ENCODE measurements at regions not wholly inside any gene's neighbourhood (a gene's known extent, or its start where the extent isn't known, plus 50 kb on each side); places are given as distances from the start of the nearest gene placed in this dataset.

DNA sequence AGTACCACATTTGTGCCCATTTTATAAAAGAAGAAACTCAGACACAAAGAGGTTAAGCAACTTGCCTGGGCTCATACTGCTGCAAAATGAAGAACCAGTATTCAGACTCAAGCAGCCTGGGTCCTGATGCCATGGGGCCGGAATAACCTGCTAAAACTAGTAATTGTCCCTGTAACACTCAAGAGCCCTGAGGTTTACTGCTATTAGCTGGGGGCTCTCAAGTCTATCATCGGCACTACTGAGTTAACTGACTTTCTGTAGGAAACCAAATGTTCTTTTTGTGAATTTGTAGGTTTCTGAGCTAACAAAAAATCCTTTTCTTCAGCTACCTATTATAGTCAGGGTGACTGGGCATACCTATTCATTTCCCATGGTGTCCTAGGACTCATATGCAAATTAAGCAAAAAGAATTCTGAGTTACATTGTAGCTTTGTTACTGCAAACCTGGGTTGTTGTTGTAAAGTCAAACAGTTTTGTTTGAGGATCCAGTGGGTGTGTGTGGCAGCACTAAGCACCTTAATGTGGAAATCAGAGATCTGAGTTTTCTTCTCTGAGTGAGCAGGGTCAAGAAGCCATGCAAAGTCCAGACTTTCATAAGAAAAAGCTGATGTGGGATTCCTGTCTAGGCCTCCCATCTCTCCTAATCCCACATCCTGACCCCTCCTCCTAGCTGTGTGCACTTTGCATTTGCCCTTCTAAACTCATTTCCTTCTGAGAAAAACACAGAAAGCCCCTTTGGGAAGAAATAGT lies 72.4 kb upstream of the TNP1 start:
- TF ChIP-seq MXI1 (IDR thresholded peaks at IDR 0.05; ENCODE audit: low read depth, low read length) (no peak), POLR2AphosphoS5 (IDR thresholded peaks at IDR 0.05; ENCODE audit: low read depth, low read length) (no peak), RAD21 (IDR thresholded peaks at IDR 0.05; ENCODE audit: low read length) (no peak), FOXM1 (IDR thresholded peaks at IDR 0.05; ENCODE audit: low read depth) (no peak), EP300 (IDR thresholded peaks at IDR 0.05; ENCODE audit: borderline replicate concordance in 1 of 2, low read depth in 1 of 2, low read length in 1 of 2) (no peak)
- TF ChIP-seq, protein P1, sequence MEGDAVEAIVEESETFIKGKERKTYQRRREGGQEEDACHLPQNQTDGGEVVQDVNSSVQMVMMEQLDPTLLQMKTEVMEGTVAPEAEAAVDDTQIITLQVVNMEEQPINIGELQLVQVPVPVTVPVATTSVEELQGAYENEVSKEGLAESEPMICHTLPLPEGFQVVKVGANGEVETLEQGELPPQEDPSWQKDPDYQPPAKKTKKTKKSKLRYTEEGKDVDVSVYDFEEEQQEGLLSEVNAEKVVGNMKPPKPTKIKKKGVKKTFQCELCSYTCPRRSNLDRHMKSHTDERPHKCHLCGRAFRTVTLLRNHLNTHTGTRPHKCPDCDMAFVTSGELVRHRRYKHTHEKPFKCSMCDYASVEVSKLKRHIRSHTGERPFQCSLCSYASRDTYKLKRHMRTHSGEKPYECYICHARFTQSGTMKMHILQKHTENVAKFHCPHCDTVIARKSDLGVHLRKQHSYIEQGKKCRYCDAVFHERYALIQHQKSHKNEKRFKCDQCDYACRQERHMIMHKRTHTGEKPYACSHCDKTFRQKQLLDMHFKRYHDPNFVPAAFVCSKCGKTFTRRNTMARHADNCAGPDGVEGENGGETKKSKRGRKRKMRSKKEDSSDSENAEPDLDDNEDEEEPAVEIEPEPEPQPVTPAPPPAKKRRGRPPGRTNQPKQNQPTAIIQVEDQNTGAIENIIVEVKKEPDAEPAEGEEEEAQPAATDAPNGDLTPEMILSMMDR (IDR thresholded peaks at IDR 0.05), result no peak
- TF ChIP-seq, protein P2, sequence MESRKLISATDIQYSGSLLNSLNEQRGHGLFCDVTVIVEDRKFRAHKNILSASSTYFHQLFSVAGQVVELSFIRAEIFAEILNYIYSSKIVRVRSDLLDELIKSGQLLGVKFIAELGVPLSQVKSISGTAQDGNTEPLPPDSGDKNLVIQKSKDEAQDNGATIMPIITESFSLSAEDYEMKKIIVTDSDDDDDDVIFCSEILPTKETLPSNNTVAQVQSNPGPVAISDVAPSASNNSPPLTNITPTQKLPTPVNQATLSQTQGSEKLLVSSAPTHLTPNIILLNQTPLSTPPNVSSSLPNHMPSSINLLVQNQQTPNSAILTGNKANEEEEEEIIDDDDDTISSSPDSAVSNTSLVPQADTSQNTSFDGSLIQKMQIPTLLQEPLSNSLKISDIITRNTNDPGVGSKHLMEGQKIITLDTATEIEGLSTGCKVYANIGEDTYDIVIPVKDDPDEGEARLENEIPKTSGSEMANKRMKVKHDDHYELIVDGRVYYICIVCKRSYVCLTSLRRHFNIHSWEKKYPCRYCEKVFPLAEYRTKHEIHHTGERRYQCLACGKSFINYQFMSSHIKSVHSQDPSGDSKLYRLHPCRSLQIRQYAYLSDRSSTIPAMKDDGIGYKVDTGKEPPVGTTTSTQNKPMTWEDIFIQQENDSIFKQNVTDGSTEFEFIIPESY (IDR thresholded peaks at IDR 0.05; ENCODE audit: borderline replicate concordance, low read depth), result no peak
- TF ChIP-seq, protein P3, sequence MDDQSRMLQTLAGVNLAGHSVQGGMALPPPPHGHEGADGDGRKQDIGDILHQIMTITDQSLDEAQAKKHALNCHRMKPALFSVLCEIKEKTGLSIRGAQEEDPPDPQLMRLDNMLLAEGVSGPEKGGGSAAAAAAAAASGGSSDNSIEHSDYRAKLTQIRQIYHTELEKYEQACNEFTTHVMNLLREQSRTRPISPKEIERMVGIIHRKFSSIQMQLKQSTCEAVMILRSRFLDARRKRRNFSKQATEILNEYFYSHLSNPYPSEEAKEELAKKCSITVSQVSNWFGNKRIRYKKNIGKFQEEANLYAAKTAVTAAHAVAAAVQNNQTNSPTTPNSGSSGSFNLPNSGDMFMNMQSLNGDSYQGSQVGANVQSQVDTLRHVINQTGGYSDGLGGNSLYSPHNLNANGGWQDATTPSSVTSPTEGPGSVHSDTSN (IDR thresholded peaks at IDR 0.05), result no peak
- TF ChIP-seq, protein P4, sequence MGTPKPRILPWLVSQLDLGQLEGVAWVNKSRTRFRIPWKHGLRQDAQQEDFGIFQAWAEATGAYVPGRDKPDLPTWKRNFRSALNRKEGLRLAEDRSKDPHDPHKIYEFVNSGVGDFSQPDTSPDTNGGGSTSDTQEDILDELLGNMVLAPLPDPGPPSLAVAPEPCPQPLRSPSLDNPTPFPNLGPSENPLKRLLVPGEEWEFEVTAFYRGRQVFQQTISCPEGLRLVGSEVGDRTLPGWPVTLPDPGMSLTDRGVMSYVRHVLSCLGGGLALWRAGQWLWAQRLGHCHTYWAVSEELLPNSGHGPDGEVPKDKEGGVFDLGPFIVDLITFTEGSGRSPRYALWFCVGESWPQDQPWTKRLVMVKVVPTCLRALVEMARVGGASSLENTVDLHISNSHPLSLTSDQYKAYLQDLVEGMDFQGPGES (IDR thresholded peaks at IDR 0.05; ENCODE audit: low read depth, low read length), result no peak
- TF ChIP-seq, protein P5, sequence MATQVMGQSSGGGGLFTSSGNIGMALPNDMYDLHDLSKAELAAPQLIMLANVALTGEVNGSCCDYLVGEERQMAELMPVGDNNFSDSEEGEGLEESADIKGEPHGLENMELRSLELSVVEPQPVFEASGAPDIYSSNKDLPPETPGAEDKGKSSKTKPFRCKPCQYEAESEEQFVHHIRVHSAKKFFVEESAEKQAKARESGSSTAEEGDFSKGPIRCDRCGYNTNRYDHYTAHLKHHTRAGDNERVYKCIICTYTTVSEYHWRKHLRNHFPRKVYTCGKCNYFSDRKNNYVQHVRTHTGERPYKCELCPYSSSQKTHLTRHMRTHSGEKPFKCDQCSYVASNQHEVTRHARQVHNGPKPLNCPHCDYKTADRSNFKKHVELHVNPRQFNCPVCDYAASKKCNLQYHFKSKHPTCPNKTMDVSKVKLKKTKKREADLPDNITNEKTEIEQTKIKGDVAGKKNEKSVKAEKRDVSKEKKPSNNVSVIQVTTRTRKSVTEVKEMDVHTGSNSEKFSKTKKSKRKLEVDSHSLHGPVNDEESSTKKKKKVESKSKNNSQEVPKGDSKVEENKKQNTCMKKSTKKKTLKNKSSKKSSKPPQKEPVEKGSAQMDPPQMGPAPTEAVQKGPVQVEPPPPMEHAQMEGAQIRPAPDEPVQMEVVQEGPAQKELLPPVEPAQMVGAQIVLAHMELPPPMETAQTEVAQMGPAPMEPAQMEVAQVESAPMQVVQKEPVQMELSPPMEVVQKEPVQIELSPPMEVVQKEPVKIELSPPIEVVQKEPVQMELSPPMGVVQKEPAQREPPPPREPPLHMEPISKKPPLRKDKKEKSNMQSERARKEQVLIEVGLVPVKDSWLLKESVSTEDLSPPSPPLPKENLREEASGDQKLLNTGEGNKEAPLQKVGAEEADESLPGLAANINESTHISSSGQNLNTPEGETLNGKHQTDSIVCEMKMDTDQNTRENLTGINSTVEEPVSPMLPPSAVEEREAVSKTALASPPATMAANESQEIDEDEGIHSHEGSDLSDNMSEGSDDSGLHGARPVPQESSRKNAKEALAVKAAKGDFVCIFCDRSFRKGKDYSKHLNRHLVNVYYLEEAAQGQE (IDR thresholded peaks at IDR 0.05; ENCODE audit: low read depth, low read length), result no peak
